Fibroblast of the conjunctiva (primary cell): ENCODE measurements at regions not wholly inside any gene's neighbourhood (a gene's known extent, or its start where the extent isn't known, plus 50 kb on each side); places are given as distances from the start of the nearest gene placed in this dataset.

Experiments used
- DNase-seq: peaks from one replicate; pipeline ENCODE4 v3.0.0-alpha.2; 2010; ENCODE audit warnings: low read depth

- no peak for DNase-seq
These were observed 142.3 kb upstream of the CPNE8 start for GRCh38 chr12:39047539-39048262.

- DNase-seq, result no peak
These were observed 139.4 kb upstream of the CPNE8 start for GRCh38 chr12:39044754-39045153.

DNA sequence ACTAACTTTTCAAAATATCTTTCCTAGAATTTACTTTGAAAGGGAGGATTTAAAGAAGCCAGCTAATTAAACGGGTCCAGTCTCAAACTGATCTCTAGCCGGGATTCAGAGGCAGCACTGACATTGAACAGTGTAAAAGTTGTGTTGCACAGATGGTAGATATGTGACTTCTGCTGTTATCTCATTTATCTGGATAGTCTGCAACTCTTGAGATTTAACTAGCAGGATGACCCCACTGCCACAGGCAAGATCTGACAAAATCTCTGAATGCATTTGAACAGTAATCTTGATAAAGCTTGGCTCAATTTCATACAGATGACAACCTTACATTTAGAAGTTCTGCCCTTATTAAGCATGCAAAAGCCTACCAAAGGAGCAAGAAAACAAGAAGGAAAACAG lies 138.0 kb upstream of the CPNE8 start:
- no peak for DNase-seq

DNA sequence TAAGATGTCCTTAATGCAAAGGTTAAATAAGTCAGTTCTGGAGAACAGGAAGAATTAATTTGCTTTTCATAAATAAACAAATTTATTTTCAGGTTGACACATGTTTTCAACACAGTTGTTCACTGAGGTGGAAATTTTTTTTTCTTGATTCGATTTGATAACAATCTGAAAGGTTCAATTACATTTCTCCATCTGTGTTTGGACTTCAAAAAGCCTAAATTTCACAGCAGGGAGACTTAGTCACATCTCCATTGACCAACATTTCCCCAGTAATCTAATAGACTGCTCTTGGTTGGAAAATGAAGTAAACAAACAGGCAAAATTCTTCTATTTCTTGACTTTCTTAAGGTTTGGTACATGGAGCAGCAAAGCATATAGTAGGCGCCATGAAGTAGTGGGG lies 134.9 kb upstream of the CPNE8 start:
- DNase-seq, result no peak

DNA sequence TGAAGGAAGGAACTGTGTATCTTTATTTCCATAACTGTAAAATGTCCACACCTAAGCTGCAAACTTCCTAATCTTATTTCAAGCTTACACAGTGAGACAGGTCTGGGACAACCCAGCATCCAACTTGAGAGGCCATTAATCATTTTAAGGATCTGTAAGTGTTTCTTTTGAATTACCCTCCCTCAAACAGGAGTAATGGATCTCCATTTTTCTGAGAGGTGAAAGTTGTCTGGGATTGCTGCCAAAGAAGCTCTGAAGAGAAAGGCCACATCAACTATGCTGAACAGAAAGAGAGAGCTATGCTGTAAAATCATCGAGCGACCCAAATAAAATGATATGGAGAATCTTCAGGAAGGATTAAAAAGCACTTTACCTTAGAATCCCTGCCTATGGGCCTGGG lies 131.7 kb upstream of the CPNE8 start:
- DNase-seq, result no peak

DNA sequence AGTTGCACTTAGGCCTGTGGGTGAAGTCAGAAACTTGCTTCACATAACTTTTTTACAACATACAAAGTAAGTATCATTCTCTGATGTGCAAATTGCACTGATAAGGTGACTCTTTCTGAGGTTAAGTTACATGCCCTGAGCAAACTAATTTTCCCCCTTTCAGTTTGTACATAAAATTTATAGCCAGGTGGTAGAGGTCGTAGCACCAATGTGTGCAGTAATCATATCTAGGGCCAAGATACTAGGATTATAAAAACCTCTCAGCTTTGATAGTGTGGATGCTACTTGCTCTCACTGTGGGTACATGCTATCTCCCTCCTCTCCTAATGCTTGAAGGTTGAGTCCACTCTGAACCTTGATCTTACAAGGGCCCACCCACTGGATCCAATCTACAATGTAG lies 130.7 kb upstream of the CPNE8 start:
- DNase-seq, result no peak

- no peak for DNase-seq
These were observed 128.4 kb upstream of the CPNE8 start for GRCh38 chr12:39033782-39034181.

DNA sequence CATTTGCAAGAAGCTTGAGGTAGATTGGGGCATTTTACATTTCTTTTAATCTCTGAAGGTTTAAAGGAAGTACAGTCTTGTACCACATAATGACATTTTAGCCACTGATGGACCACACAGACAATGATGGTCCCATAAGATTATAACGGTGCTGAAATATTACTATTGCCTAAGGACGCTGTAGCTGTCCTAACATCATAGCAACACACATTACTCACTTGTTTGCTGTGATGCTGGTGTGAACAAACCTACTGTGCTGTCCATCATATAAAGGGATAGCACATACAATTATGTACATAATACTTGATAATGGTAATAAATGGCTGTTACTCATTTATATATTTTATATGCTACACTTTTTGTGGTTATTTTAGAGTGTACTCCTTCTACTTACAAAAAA lies 127.1 kb upstream of the CPNE8 start:
- no peak for DNase-seq

GRCh38 chr12:39032034-39032433 lies 126.6 kb upstream of the CPNE8 start:
- no peak for DNase-seq

DNA sequence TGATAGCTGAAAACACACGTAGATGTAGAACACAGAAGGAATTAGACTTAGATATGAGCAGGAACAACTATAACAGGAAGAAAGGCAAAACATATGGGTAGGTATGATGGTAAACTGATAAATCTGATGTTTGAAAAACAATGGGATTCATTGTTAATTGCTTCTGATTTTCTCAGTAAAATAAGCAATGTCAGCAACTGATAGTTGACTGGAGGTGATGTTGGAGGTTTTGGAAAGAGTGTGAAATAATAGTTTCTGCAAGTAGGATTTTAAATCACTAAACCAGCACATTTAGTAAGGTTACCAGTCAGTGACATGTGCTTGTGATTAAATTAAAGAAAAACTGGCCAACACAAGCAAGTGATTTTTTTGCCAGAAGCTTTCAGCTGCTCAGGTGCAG lies 123.0 kb upstream of the CPNE8 start:
- no peak for DNase-seq

GRCh38 chr12:39012870-39013269 lies 107.5 kb upstream of the CPNE8 start:
- no peak for DNase-seq

- no peak for DNase-seq
These were observed 105.8 kb upstream of the CPNE8 start for GRCh38 chr12:39011166-39011565.

DNA sequence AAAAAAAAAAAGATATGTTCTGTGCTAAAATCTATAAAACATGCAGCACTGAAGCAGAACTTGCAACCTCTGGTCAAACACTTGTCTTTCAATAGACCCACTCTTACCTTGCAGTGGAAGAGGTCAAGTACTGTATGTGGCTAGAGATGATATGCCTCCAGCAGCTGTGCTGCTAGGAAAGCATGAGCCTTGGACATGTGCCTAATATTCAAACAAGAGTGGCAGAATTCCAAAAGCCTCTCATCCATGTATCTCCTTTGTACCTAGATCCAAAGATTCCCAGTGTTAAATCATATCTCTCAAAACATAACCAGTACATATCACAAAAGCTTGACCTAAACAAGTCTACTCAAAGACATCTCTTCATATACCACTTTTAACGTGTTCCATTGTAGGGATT lies 105.0 kb upstream of the CPNE8 start:
- DNase-seq, result no peak

GRCh38 chr12:39007619-39008018 lies 102.2 kb upstream of the CPNE8 start:
- no peak for DNase-seq

DNA sequence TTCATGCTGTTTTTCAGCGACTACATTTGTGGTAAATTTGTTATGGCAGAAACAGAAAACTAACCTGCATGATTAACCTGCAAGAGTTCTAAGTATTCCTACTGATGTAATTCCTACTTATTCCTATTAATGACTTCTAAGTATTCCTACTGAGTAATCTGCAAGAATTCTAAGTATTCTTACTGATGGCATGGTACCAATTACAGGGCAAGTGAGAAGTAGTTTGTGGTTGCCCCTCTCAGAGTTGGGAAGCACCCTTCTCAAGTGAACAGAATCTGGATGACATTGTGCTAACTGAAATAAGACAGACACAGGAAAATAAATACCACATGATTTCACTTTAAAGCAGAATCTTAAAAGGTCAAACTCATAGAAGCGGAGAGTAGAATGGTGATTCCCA lies 100.9 kb upstream of the CPNE8 start:
- DNase-seq, result no peak

DNA sequence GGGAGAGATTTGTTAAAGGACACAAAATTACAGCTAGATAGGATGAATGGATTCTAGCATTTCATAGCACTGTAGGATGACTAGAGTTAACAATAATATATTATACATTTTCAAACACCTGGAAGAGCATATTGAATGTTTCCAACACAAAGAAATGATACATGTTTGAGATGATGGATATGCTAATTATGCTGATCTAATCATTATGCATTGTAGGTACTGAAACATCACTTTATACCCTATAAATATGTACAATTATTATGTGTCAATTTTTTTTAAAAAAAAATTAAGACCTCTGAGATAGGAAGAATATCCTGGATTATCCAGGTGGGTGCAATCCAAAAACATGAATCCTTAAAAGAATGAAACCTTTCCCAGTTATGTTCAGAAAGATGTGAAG lies 100.3 kb upstream of the CPNE8 start:
- DNase-seq, result no peak

- no peak for DNase-seq
These were observed 98.3 kb upstream of the CPNE8 start for GRCh38 chr12:39003541-39004155.

DNA sequence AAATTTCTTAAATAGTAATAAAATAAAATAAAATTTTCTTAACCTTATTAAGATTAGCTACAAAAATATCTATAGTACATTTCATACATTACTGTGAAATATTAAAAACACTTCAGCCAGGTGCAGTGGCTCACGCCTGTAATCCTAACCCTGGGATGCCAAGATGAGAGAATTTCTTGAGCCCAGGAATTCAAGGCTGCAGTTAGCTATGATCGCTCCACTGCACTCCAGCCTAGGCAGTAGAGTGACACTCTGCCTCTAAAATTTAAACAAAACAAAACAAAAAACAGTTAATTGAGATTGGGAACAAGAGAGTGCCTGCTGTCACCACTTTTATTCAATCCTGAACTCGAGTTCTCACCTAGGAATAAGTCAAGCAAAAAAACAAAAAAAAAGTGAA lies 95.0 kb upstream of the CPNE8 start:
- no peak for DNase-seq

- DNase-seq, result no peak
These were observed 93.6 kb upstream of the CPNE8 start for GRCh38 chr12:38998887-38999482.

- DNase-seq, result no peak
These were observed 89.9 kb upstream of the CPNE8 start for GRCh38 chr12:38995249-38995648.

DNA sequence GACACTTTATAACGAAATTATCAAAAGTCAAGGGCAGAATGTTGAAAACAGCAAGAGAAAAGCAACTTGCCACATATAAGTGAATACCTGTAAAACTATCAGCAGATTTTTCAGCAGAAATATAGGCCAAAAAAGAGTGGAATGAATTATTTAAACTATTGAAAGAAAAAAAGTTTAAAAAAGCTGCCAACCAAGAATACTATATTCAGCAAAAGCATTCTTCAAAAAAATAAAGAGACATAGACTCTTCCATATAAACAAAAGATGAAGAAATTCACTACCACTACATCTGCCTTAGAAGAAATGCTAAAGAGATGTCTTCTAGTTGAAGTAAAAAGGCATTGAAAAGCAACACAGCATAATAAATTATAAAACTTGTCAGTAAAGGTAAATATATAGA lies 80.6 kb upstream of the CPNE8 start:
- no peak for DNase-seq

- DNase-seq, result no peak
These were observed 79.0 kb upstream of the CPNE8 start for GRCh38 chr12:38984388-38984787.

GRCh38 chr12:38983117-38983571 lies 77.8 kb upstream of the CPNE8 start:
- no peak for DNase-seq

DNA sequence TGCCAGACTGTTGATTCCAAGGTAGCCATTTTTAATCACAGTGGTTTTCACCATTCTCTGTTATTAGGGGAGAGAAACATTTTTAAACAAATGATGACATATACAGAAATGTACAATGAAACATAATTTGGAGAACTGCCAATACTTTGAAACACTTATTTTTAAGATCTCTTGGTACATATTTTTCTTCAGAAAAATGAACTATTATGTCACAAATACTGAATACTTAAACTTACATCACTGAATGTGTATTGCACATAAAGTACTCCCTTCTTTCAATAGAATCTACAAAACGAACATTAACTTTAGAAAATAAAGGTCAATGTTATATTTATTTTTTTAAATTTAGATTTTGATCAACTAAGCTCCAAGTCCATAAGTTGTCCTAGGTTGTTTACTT lies 71.7 kb upstream of the CPNE8 start:
- DNase-seq, result no peak
